Thyroid gland (tissue), 4 donors: ENCODE measurements at regions not wholly inside any gene's neighbourhood (a gene's known extent, or its start where the extent isn't known, plus 50 kb on each side); places are given as distances from the start of the nearest gene placed in this dataset.

Experiments
- POLR2A ChIP-seq, 2 donors: fragments of 450-650 bp; IDR thresholded peaks; one replicate each; pipeline ENCODE4 v1.6.1; 2017; ENCODE audit warnings: antibody characterized with exemption in 2 of 2, mild to moderate bottlenecking in 2 of 2, moderate library complexity in 1 of 2
- TF ChIP-seq, protein P1 (sequence below), 6 experiments: fragments of 200-600 bp in 3 of 6; fragments of 450-650 bp in 3 of 6; sonication (generic) in 3 of 6; IDR thresholded peaks; one replicate each; pipeline ENCODE4 v1.5.1; 2016 to 2019; ENCODE audit warnings: antibody characterized with exemption in 6 of 6, mild to moderate bottlenecking in 2 of 6, inconsistent platforms in 1 of 6, moderate library complexity in 1 of 6

DNA sequence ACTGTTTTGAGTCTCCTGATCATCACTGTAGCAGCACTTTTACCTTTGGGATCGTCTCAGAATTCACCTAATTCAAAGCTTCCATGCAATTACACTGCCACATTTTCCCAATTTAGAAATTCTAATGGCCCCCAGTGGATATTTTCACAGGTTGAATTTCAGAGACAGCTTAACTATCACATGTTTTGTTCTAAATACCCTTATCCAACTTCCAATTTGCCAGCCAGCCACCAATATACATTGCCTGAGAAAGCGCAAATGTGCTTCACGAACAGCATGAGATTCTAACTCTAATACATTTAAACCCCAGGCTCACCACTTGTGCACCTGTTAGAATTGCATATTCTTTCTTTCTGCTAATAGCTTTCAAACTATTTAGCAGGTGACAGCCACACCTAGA is 1160.9 kb upstream of the TMEM132C start:
- TF ChIP-seq, protein P1, sequence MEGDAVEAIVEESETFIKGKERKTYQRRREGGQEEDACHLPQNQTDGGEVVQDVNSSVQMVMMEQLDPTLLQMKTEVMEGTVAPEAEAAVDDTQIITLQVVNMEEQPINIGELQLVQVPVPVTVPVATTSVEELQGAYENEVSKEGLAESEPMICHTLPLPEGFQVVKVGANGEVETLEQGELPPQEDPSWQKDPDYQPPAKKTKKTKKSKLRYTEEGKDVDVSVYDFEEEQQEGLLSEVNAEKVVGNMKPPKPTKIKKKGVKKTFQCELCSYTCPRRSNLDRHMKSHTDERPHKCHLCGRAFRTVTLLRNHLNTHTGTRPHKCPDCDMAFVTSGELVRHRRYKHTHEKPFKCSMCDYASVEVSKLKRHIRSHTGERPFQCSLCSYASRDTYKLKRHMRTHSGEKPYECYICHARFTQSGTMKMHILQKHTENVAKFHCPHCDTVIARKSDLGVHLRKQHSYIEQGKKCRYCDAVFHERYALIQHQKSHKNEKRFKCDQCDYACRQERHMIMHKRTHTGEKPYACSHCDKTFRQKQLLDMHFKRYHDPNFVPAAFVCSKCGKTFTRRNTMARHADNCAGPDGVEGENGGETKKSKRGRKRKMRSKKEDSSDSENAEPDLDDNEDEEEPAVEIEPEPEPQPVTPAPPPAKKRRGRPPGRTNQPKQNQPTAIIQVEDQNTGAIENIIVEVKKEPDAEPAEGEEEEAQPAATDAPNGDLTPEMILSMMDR (IDR thresholded peaks at IDR 0.05): no peak
- no peak for TF ChIP-seq POLR2A (IDR thresholded peaks at IDR 0.05)
